H9 (cell line): ENCODE measurements at regions not wholly inside any gene's neighbourhood (a gene's known extent, or its start where the extent isn't known, plus 50 kb on each side); places are given as distances from the start of the nearest gene placed in this dataset.

ENCODE experiments used
- DNase-seq: peaks from one replicate; pipeline ENCODE4 v3.0.0-alpha.2; 2017
- H2AFZ ChIP-seq: one replicate; pipeline ENCODE4 v1.6.1; 2013; ENCODE audit warnings: mild to moderate bottlenecking, low read length, control low read depth, moderate library complexity
- H2AK5ac ChIP-seq: 2 replicates; pipeline ENCODE4 v1.6.1; 2013; ENCODE audit warnings: low read length, control low read depth, mixed read lengths; ENCODE audit not compliant: insufficient read length
- H2BK120ac ChIP-seq: one replicate; pipeline ENCODE4 v1.6.1; 2013; ENCODE audit warnings: low read depth, mild to moderate bottlenecking, low read length, control low read depth, inconsistent platforms; ENCODE audit not compliant: poor library complexity, severe bottlenecking
- H2BK12ac ChIP-seq: 2 replicates; pipeline ENCODE4 v1.6.1; 2013; ENCODE audit warnings: low read length, control low read depth, mixed read lengths, low read depth; ENCODE audit not compliant: insufficient read length
- H2BK15ac ChIP-seq: 2 replicates; pipeline ENCODE4 v1.6.1; 2013; ENCODE audit warnings: low read depth, low read length, control low read depth
- H2BK20ac ChIP-seq: one replicate; pipeline ENCODE4 v1.6.1; 2013; ENCODE audit warnings: low read depth, mild to moderate bottlenecking, low read length, control low read depth, inconsistent platforms; ENCODE audit not compliant: poor library complexity, severe bottlenecking
- H2BK5ac ChIP-seq: 2 replicates; pipeline ENCODE4 v1.6.1; 2013; ENCODE audit warnings: low read length, control low read depth, mixed read lengths; ENCODE audit not compliant: insufficient read length
- H3K14ac ChIP-seq: 2 replicates; pipeline ENCODE4 v1.6.1; 2013; ENCODE audit warnings: low read length, control low read depth; ENCODE audit not compliant: insufficient read depth
- H3K18ac ChIP-seq: 2 replicates; pipeline ENCODE4 v1.6.1; 2013; ENCODE audit warnings: low read depth, mild to moderate bottlenecking, mixed read lengths, low read length, control low read depth; ENCODE audit not compliant: insufficient read length
- H3K23ac ChIP-seq: 2 replicates; pipeline ENCODE4 v1.6.1; 2013; ENCODE audit warnings: low read length, control low read depth, mixed read lengths, low read depth; ENCODE audit not compliant: insufficient read length
- H3K23me2 ChIP-seq: 2 replicates; pipeline ENCODE4 v1.6.1; 2013; ENCODE audit warnings: low read depth, mild to moderate bottlenecking, mixed read lengths, low read length, control low read depth; ENCODE audit not compliant: insufficient read length, poor library complexity, severe bottlenecking
- H3K27ac ChIP-seq: 2 replicates; pipeline ENCODE4 v1.5.1; 2013; ENCODE audit warnings: low read length, control low read depth, mixed read lengths, low read depth; ENCODE audit not compliant: insufficient read length
- H3K27me3 ChIP-seq: 2 replicates; pipeline ENCODE4 v1.6.1; 2013; ENCODE audit warnings: low read length, control low read depth, inconsistent platforms; ENCODE audit not compliant: insufficient read depth
- H3K4ac ChIP-seq: 2 replicates; pipeline ENCODE4 v1.6.1; 2013; ENCODE audit warnings: low read depth, mild to moderate bottlenecking, control low read depth, inconsistent platforms, low read length, moderate library complexity
- H3K4me1 ChIP-seq: 2 replicates; pipeline ENCODE4 v1.6.1; 2013; ENCODE audit warnings: low read length, control low read depth, inconsistent platforms; ENCODE audit not compliant: insufficient read depth
- H3K4me2 ChIP-seq: 2 replicates; pipeline ENCODE4 v1.6.1; 2013; ENCODE audit warnings: low read length, control low read depth, mixed read lengths; ENCODE audit not compliant: insufficient read length, insufficient read depth
- H3K56ac ChIP-seq: 2 replicates; pipeline ENCODE4 v1.6.1; 2013; ENCODE audit warnings: low read depth, mild to moderate bottlenecking, mixed read lengths, low read length, control low read depth; ENCODE audit not compliant: insufficient read length
- H3K79me1 ChIP-seq: 2 replicates; pipeline ENCODE4 v1.6.1; 2013; ENCODE audit warnings: low read depth, mild to moderate bottlenecking, moderate library complexity, low read length, control low read depth, inconsistent platforms; ENCODE audit not compliant: insufficient read depth, poor library complexity, severe bottlenecking
- H3K79me2 ChIP-seq: 2 replicates; pipeline ENCODE4 v1.6.1; 2013; ENCODE audit warnings: low read length, control low read depth, inconsistent platforms; ENCODE audit not compliant: insufficient read depth
- H3K9ac ChIP-seq: 2 replicates; pipeline ENCODE4 v1.6.1; 2013; ENCODE audit warnings: low read length, control low read depth, mixed read lengths; ENCODE audit not compliant: insufficient read length; ENCODE audit errors: extremely low read depth
- H3K9me3 ChIP-seq: one replicate; pipeline ENCODE4 v1.6.1; 2013; ENCODE audit warnings: low read depth, low read length, inconsistent platforms; ENCODE audit not compliant: control insufficient read depth
- H3T11ph ChIP-seq: one replicate; pipeline ENCODE4 v1.6.1; 2013; ENCODE audit warnings: mild to moderate bottlenecking, low read length, control low read depth, inconsistent platforms
- H4K20me1 ChIP-seq: one replicate; pipeline ENCODE4 v1.6.1; 2013; ENCODE audit not compliant: control insufficient read depth, insufficient read length, insufficient read depth
- H4K5ac ChIP-seq: 2 replicates; pipeline ENCODE4 v1.6.1; 2013; ENCODE audit warnings: low read depth, mild to moderate bottlenecking, mixed read lengths, low read length, control low read depth; ENCODE audit not compliant: insufficient read length
- H4K8ac ChIP-seq: replicated peaks from 2 replicates; pipeline ENCODE4 v1.6.1; 2013; ENCODE audit warnings: low read length, control low read depth, mixed read lengths, low read depth; ENCODE audit not compliant: insufficient read length
- H4K91ac ChIP-seq: 2 replicates; pipeline ENCODE4 v1.6.1; 2013; ENCODE audit warnings: low read depth, mild to moderate bottlenecking, moderate library complexity, mixed read lengths, low read length, control low read depth; ENCODE audit not compliant: insufficient read length
- H3K27ac Mint-ChIP-seq, 3 experiments: 2 replicates in 2 of 3; 3 replicates in 1 of 3; pipeline ENCODE4 v1.8.0; 2020 to 2021; ENCODE audit warnings: mixed read lengths in 3 of 3, mild to moderate bottlenecking in 1 of 3, moderate library complexity in 1 of 3
- H3K27me3 Mint-ChIP-seq: 2 replicates; pipeline ENCODE4 v1.8.0; 2021; ENCODE audit warnings: low read depth, mild to moderate bottlenecking, moderate library complexity, mixed read lengths
- H3K36me3 Mint-ChIP-seq, 3 experiments: 2 replicates in 2 of 3; 3 replicates in 1 of 3; pipeline ENCODE4 v1.8.0; 2020 to 2021; ENCODE audit warnings: low read depth in 3 of 3, mixed read lengths in 3 of 3; ENCODE audit not compliant: insufficient read depth in 1 of 3
- H3K4me1 Mint-ChIP-seq, 2 experiments: 2 replicates each; pipeline ENCODE4 v1.8.0; 2020; ENCODE audit warnings: mixed read lengths in 2 of 2
- H3K4me3 Mint-ChIP-seq, 2 experiments: 2 replicates in 1 of 2; 3 replicates in 1 of 2; pipeline ENCODE4 v1.8.0; 2020 to 2021; ENCODE audit warnings: mild to moderate bottlenecking in 2 of 2, mixed read lengths in 2 of 2, moderate library complexity in 1 of 2
- H3K9me3 Mint-ChIP-seq, 2 experiments: 2 replicates in 1 of 2; 3 replicates in 1 of 2; pipeline ENCODE4 v1.8.0; 2020; ENCODE audit warnings: mild to moderate bottlenecking in 2 of 2, mixed read lengths in 2 of 2, moderate library complexity in 1 of 2
- CTCF ChIP-seq: fragments of 200-600 bp; sonication (generic); conservative IDR thresholded peaks from 3 replicates; pipeline ENCODE4 v1.8.0; 2021; ENCODE audit warnings: antibody characterized with exemption, mild to moderate bottlenecking
- WGBS: extraction: QIAGEN DNeasy Blood & Tissue Kit; methylation state at CpG from one replicate; pipeline ENCODE4 v1.1.7; 2013; ENCODE audit warnings: missing lambda C conversion rate, low lambda C conversion rate, mixed read lengths; ENCODE audit not compliant: insufficient read length; ENCODE audit errors: extremely low coverage; 5-methylcytosine and 5-hydroxymethylcytosine counted together

DNA sequence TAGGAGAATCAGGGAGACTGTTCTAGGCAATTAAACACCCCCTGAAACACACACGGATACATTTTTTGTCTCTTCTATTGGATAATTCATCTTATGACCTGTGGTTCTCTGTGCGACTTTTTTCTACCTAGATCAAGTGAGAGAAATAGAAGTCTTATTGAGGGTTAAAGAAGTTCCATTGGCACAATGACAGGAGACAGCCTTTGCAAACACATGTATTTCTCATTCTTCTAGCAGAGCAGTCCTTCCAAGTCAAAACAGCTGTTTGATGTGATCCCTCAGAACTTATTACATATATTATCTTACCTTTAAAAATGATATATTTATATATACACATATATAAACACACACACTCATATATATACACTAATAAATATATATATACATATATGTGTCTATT, 496.7 kb downstream of the SLC6A15 start:
- no peak overlapping the region for H2BK20ac ChIP-seq
- TF ChIP-seq CTCF = no peak
- H4K5ac ChIP-seq = no peak overlapping the region
- no peak overlapping the region for H3K4me2 ChIP-seq
- H2BK5ac ChIP-seq = no peak overlapping the region
- Mint-ChIP-seq H3K27me3 (no peaks in the 10 kb centered on the region), H3K4me1 (no peaks in the 10 kb centered on the region), H3K4me3 (no peak overlapping the region), H3K9me3 (no peaks in the 10 kb centered on the region), H3K36me3 (no peaks in the 10 kb centered on the region), H3K27ac (no peak overlapping the region)
- no peaks in the 10 kb centered on the region for H3K23me2 ChIP-seq
- no peak overlapping the region for H3K27ac ChIP-seq
- H3K27me3 ChIP-seq = no peaks in the 10 kb centered on the region
- H3K79me2 ChIP-seq = no peaks in the 10 kb centered on the region
- H3K14ac ChIP-seq = no peak overlapping the region
- H3K9ac ChIP-seq = no peak overlapping the region
- H3K4ac ChIP-seq = no peak overlapping the region
- H3K56ac ChIP-seq = no peak overlapping the region
- no peaks in the 10 kb centered on the region for H3K4me1 ChIP-seq
- H3K79me1 ChIP-seq = no peaks in the 10 kb centered on the region
- H2BK12ac ChIP-seq = no peak overlapping the region
- no peak overlapping the region for H2AK5ac ChIP-seq
- no peak overlapping the region for H2BK15ac ChIP-seq
- H3K23ac ChIP-seq = no peak overlapping the region
- H3K9me3 ChIP-seq = no peaks in the 10 kb centered on the region
- no peak overlapping the region for H3K18ac ChIP-seq
- no peak for DNase-seq
- no peak overlapping the region for H4K91ac ChIP-seq
- no peak overlapping the region for H2BK120ac ChIP-seq
- no peak overlapping the region for H3T11ph ChIP-seq
- no peaks in the 10 kb centered on the region for H4K20me1 ChIP-seq
- H4K8ac ChIP-seq = no peak overlapping the region
- no CpG with 5 or more reads among the region's 2 CpGs for WGBS
- no peak overlapping the region for H2AFZ ChIP-seq
